IgD-negative memory B cell (primary cell): ENCODE measurements at regions not wholly inside any gene's neighbourhood (a gene's known extent, or its start where the extent isn't known, plus 50 kb on each side); places are given as distances from the start of the nearest gene placed in this dataset.
"Not testable (repeated sequence)": the region's sequence is repeated elsewhere in the genome, so short reads cannot be mapped to it uniquely, and the experiment has no call there.

Experiments
- H3K27ac Mint-ChIP-seq, 3 donors: one replicate each; pipeline ENCODE4 v1.8.0; 2020 to 2022; ENCODE audit warnings: mild to moderate bottlenecking in 3 of 3, mixed read lengths in 3 of 3, moderate library complexity in 1 of 3
- H3K27me3 Mint-ChIP-seq: one replicate; pipeline ENCODE4 v1.8.0; 2021; ENCODE audit warnings: mixed read lengths
- H3K36me3 Mint-ChIP-seq: one replicate; pipeline ENCODE4 v1.8.0; 2020; ENCODE audit warnings: mild to moderate bottlenecking, mixed read lengths
- H3K4me1 Mint-ChIP-seq, 3 donors: one replicate each; pipeline ENCODE4 v1.8.0; 2020 to 2022; ENCODE audit warnings: mixed read lengths in 3 of 3, mild to moderate bottlenecking in 1 of 3
- H3K4me3 Mint-ChIP-seq, 4 donors: one replicate each; pipeline ENCODE4 v1.8.0; 2020 to 2022; ENCODE audit warnings: mild to moderate bottlenecking in 4 of 4, mixed read lengths in 4 of 4, moderate library complexity in 3 of 4
- H3K9me3 Mint-ChIP-seq, 3 donors: one replicate each; pipeline ENCODE4 v1.8.0; 2020 to 2021; ENCODE audit warnings: mixed read lengths in 3 of 3, mild to moderate bottlenecking in 1 of 3

DNA sequence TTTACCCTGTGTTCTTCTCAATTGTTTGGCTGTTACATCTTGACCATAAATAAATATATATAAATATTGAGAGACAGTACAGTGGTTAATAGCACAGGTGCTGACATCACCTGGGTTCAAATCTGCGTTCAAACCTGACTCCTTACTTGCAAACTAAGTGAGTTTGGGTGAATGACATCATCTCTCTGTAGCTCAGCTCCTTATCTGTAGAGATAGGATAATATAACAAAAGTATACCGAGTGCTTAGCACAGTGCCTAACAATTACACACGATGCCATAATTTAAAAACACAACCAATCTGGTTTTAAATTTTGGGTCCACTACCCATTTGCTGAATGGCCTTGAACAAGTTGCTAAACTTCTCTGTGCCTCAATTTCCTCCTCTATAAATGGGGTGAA lies 86.6 kb downstream of the RRAGC start:
- Mint-ChIP-seq H3K36me3 (peaks cover 2% of the 10 kb centered on the region), H3K27me3 (peaks cover 17% of the 10 kb centered on the region), H3K4me3 (no peak overlapping the region), H3K9me3 (no peaks in the 10 kb centered on the region), H3K4me1 (no peaks in the 10 kb centered on the region), H3K27ac (no peak overlapping the region)

GRCh38 chr1:38772026-38772425 lies 87.5 kb downstream of the RRAGC start:
- H3K27ac Mint-ChIP-seq: no peak overlapping the region
- H3K27me3 Mint-ChIP-seq: peaks cover 21% of the 10 kb centered on the region
- no peaks in the 10 kb centered on the region for H3K4me1 Mint-ChIP-seq
- H3K4me3 Mint-ChIP-seq: no peak overlapping the region
- peaks cover 0 to 1% (median 0%) of the 10 kb centered on the region in 3 donors for H3K9me3 Mint-ChIP-seq
- H3K36me3 Mint-ChIP-seq: peaks cover 2% of the 10 kb centered on the region

DNA sequence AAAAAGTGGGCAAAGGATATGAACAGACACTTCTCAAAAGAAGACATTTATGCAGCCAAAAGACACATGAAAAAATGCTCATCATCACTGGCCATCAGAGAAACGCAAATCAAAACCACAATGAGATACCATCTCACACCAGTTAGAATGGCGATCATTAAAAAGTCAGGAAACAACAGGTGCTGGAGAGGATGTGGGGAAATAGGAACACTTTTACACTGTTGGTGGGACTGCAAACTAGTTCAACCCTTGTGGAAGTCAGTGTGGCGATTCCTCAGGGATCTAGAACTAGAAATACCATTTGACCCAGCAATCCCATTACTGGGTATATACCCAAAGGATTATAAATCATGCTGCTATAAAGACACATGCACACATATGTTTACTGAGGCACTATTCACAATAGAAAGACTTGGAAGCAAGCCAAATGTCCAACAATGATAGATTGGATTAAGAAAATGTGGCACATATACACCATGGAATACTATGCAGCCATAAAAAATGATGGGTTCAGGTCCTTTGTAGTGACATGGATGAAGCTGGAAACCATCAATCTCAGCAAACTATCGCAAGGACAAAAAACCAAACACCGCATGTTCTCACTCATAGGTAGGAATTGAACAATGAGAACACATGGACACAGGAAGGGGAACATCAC lies 88.9 kb downstream of the RRAGC start:
- H3K4me3 Mint-ChIP-seq, H3K4me1 Mint-ChIP-seq: not testable (repeated sequence)

DNA sequence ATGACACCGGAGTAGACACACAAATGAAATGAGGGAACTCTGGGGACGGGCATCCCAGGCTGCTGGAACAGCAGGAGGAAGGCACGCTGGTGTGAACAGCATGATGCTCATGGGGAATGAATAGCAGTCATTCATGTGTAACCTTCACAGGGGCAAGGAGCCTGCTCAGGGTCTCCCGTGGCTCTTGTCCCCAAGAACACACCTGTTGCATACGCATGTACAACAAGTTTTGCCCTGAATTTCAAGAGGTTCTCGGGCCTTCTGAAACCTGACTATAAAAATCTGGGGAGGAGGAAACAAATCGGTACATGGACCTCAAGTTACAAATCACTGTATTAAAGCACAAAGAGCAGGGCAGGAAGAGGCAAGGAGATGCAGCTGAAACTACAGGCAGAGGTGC lies 93.4 kb downstream of the RRAGC start:
- Mint-ChIP-seq H3K9me3 (peaks cover 0 to 3% (median 0%) of the 10 kb centered on the region in 3 donors), H3K27me3 (peaks cover 22% of the 10 kb centered on the region), H3K27ac (no peak overlapping the region), H3K4me1 (no peaks in the 10 kb centered on the region), H3K36me3 (no peaks in the 10 kb centered on the region), H3K4me3 (no peak overlapping the region)

More for the DNA sequence above, 88.9 kb downstream of the RRAGC start:
- H3K9me3 Mint-ChIP-seq, H3K36me3 Mint-ChIP-seq, H3K27ac Mint-ChIP-seq: not testable (repeated sequence)
- peaks cover 18% of the 10 kb centered on the region for H3K27me3 Mint-ChIP-seq

DNA sequence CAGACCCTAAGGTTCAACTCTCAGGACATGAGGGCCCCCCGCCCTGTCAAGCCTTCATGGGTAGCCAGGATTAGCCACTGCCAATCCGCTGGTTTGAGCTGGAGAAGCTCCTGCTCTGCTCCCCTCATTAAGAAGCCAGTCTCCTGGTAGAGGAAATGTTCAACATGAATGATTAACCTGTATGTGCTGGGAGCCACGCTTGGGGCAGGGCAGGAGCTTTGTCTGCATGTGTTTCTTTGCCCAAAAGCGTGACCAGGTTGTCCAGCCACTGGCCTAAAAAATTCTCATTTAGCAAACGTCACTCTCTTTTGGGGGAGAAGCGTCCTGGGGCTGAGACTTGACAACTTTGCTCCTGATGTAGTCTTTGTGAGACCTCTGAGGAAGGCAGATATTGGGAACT lies 96.5 kb downstream of the RRAGC start:
- Mint-ChIP-seq H3K27me3 (peaks cover 24% of the 10 kb centered on the region), H3K27ac (no peak overlapping the region), H3K9me3 (peaks cover 0 to 3% (median 0%) of the 10 kb centered on the region in 3 donors), H3K4me3 (no peak overlapping the region), H3K4me1 (no peaks in the 10 kb centered on the region), H3K36me3 (no peaks in the 10 kb centered on the region)

GRCh38 chr1:38760562-38760961 lies 99.0 kb downstream of the RRAGC start:
- peaks cover 0 to 1% (median 1%) of the 10 kb centered on the region in 3 donors for H3K4me1 Mint-ChIP-seq
- H3K27me3 Mint-ChIP-seq: peaks cover 18% of the 10 kb centered on the region
- H3K36me3 Mint-ChIP-seq: no peaks in the 10 kb centered on the region
- H3K27ac Mint-ChIP-seq: no peak overlapping the region
- peaks cover 0 to 2% (median 0%) of the 10 kb centered on the region in 3 donors for H3K9me3 Mint-ChIP-seq
- H3K4me3 Mint-ChIP-seq: no peak overlapping the region

GRCh38 chr1:38758820-38759219 lies 100.8 kb downstream of the RRAGC start:
- Mint-ChIP-seq H3K36me3 (no peaks in the 10 kb centered on the region), H3K27ac (no peak overlapping the region), H3K27me3 (peaks cover 21% of the 10 kb centered on the region)

DNA sequence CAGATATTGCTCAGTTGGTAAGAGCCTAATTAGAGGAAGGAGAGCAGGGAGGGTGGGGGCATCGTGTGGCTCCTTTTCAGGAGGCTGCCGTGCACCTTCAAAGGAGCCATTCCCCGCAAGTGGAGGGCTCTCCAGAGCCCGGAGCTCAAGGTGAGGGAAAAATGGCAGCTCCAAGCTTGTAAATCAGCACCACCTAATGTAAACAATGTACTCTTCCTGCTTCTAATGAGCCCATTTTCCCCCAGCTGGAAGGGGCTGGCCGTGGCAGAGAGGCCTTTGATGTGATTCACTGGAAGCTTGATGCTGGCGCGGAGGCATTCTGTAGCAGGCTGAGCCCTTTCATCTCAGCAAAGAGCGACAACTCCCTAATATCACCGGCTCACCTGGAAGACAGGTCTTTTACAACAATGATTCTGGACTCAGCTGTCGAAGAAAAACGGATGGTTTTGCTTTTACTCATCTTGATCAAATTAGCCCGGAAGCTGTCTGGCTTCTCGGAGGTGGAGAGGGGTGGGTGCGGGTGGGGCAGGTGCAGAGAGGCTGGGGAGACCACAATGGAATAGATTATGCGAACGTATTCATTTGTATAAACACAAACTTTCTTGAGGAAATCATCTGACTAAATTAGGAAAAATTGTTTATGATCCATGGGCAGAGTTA lies 112.5 kb downstream of the RRAGC start:
- H3K27ac Mint-ChIP-seq: no peak overlapping the region
- H3K4me1 Mint-ChIP-seq: peaks cover 0 to 2% (median 0%) of the 10 kb centered on the region in 3 donors
- peaks cover 5% of the 10 kb centered on the region for H3K27me3 Mint-ChIP-seq
- peaks cover 0 to 2% (median 0%) of the 10 kb centered on the region in 3 donors for H3K9me3 Mint-ChIP-seq
- no peak overlapping the region for H3K4me3 Mint-ChIP-seq
- no peaks in the 10 kb centered on the region for H3K36me3 Mint-ChIP-seq

More at GRCh38 chr1:38758820-38759219, 100.8 kb downstream of the RRAGC start:
- Mint-ChIP-seq H3K9me3 (peaks cover 0 to 2% (median 0%) of the 10 kb centered on the region in 3 donors), H3K4me1 (peaks cover 0 to 1% (median 1%) of the 10 kb centered on the region in 3 donors), H3K4me3 (no peak overlapping the region)

GRCh38 chr1:38746402-38746935 lies 113.1 kb downstream of the RRAGC start:
- H3K4me1 Mint-ChIP-seq: peaks cover 0 to 2% (median 0%) of the 10 kb centered on the region in 3 donors
- H3K36me3 Mint-ChIP-seq: no peaks in the 10 kb centered on the region
- H3K27me3 Mint-ChIP-seq: peaks cover 5% of the 10 kb centered on the region
- H3K4me3 Mint-ChIP-seq: no peak overlapping the region
- no peak overlapping the region for H3K27ac Mint-ChIP-seq
- peaks cover 0 to 2% (median 0%) of the 10 kb centered on the region in 3 donors for H3K9me3 Mint-ChIP-seq

DNA sequence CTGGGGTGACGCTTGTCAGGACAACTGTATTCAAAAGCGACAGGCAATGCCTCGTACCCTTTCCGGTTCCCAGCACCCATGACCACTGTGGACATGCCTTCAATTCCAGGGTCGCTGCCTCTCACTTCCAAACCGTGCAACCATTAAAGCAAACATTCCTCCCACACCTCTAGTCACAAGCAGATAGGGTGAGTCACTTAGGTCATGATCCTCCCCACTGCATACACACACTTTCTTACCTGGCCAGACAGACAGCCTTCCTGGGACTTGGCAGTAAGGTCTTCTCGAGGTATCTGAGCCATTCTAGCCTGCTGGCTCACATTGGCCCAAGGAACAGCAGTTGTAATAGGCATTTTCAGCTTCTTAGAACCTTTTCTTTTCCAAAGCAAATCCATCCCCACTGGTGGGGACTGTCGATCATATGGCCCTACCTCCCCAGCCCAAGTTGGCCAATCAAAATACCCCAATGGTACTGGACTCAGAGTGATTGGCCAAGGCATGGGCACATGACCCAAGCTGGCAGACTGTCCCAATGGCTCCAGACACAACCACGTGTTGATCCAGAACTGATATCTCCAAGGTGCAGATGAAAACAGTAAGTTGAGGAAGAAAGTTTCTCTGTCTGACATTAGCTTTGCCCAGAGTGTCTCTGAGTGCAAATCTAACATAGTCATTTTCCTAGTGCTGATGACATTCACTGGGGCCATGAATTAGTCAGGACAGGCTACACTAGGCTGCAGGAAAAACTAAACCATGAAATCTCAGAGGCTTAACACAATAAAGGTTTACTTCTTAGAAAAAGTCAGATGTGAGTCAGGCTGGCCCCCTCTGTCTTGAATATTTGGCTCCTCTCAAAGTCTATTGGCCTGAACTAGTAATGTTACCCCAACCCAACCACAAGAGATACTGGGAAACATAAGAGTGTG lies 113.8 kb downstream of the RRAGC start:
- no peaks in the 10 kb centered on the region for H3K36me3 Mint-ChIP-seq
- H3K4me1 Mint-ChIP-seq: peaks cover 0 to 2% (median 0%) of the 10 kb centered on the region in 3 donors
- H3K4me3 Mint-ChIP-seq: no peak overlapping the region
- H3K9me3 Mint-ChIP-seq: peaks cover 0 to 2% (median 0%) of the 10 kb centered on the region in 3 donors
- H3K27me3 Mint-ChIP-seq: peaks cover 5% of the 10 kb centered on the region
- H3K27ac Mint-ChIP-seq: no peak overlapping the region

GRCh38 chr1:38744452-38745350 lies 114.9 kb downstream of the RRAGC start:
- H3K4me1 Mint-ChIP-seq: peaks cover 0 to 2% (median 0%) of the 10 kb centered on the region in 3 donors
- no peak overlapping the region for H3K4me3 Mint-ChIP-seq
- H3K36me3 Mint-ChIP-seq: no peaks in the 10 kb centered on the region
- peaks cover 1% of the 10 kb centered on the region for H3K27me3 Mint-ChIP-seq
- H3K27ac Mint-ChIP-seq: no peak overlapping the region
- peaks cover 0 to 2% (median 0%) of the 10 kb centered on the region in 3 donors for H3K9me3 Mint-ChIP-seq

DNA sequence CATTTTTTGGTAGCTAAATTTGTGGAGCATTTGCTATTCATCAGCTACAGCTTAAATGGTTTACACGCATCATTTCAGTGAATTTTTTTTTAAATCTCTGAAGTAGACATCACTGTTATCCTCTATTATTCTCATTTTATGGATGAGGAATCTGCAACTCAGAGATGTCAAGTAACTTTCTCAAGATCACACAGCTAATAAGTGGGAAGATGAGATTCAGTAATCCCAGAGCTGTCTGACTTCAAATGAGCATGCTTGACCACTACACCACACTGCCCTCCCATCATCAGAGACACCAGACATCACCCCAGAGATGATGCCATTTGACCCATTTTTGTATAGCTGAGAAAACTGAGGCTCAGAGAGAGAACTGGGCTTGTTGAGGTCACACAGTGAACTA lies 116.4 kb downstream of the RRAGC start:
- H3K27ac Mint-ChIP-seq: no peak overlapping the region
- no peaks in the 10 kb centered on the region for H3K9me3 Mint-ChIP-seq
- H3K4me3 Mint-ChIP-seq: no peak overlapping the region
- H3K36me3 Mint-ChIP-seq: no peaks in the 10 kb centered on the region
- H3K4me1 Mint-ChIP-seq: peaks cover 0 to 2% (median 0%) of the 10 kb centered on the region in 3 donors
- H3K27me3 Mint-ChIP-seq: peaks cover 4% of the 10 kb centered on the region

DNA sequence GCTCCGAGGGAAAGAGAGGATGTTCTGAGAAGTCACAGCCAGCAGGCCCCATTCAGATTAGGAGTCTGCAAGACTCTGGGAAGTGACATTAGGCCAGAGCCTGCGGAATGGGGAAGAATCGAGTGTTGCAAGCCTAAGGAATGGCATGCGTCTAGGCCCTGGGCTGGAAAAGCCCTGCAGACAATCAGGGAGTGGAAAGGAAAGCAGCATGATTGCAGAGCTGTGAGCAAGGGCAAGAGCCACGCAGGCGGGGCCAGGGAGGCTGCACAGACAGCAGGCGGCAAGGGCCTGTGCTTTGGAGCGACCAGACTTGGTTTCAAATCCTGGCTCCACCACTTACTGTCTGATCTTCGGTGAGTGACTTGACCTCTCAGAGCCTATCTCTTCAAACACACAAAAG lies 118.2 kb downstream of the RRAGC start:
- peaks cover 4% of the 10 kb centered on the region for H3K27me3 Mint-ChIP-seq
- no peaks in the 10 kb centered on the region for H3K9me3 Mint-ChIP-seq
- no peak overlapping the region for H3K4me3 Mint-ChIP-seq
- H3K36me3 Mint-ChIP-seq: no peaks in the 10 kb centered on the region
- H3K4me1 Mint-ChIP-seq: peaks cover 0 to 2% (median 0%) of the 10 kb centered on the region in 3 donors
- no peak overlapping the region for H3K27ac Mint-ChIP-seq

- Mint-ChIP-seq H3K4me1 (no peaks in the 10 kb centered on the region), H3K4me3 (no peak overlapping the region), H3K9me3 (no peaks in the 10 kb centered on the region), H3K27me3 (peaks cover 4% of the 10 kb centered on the region), H3K36me3 (no peaks in the 10 kb centered on the region), H3K27ac (no peak overlapping the region)
Observed at GRCh38 chr1:38740487-38740886, 119.1 kb downstream of the RRAGC start.
